HEK293T (cell line): ENCODE measurements at regions not wholly inside any gene's neighbourhood (a gene's known extent, or its start where the extent isn't known, plus 50 kb on each side); places are given as distances from the start of the nearest gene placed in this dataset.

ENCODE experiments used
- CTCF ChIA-PET: fragments of 350-600 bp; formaldehyde crosslinking; extraction: SDS; loops from one replicate; lab custom pipeline; 2021; ENCODE audit warnings: antibody characterized with exemption, inconsistent platforms; lab: Yijun Ruan, JAX
- POLR2A ChIA-PET: fragments of 350-600 bp; formaldehyde crosslinking; extraction: SDS; loops from one replicate; lab custom pipeline; 2020; ENCODE audit warnings: antibody characterized with exemption, inconsistent platforms; lab: Yijun Ruan, JAX
- DNase-seq: peaks from one replicate; pipeline ENCODE4 v3.0.0; 2012; ENCODE audit warnings: mixed read lengths; ENCODE audit errors: extremely low spot score
- ARNT ChIP-seq: fragments of 450-650 bp; IDR thresholded peaks from 2 replicates; pipeline ENCODE4 v1.6.1; 2017; ENCODE audit warnings: mild to moderate bottlenecking
- BHLHE40 ChIP-seq: fragments of 450-650 bp; IDR thresholded peaks from 2 replicates; pipeline ENCODE4 v1.6.1; 2016; ENCODE audit warnings: mild to moderate bottlenecking, moderate library complexity, borderline replicate concordance
- CTBP1 ChIP-seq: fragments of 450-650 bp; IDR thresholded peaks from 2 replicates; pipeline ENCODE4 v1.6.1; 2016; ENCODE audit warnings: borderline replicate concordance
- ELF4 ChIP-seq: fragments of 450-650 bp; IDR thresholded peaks from 2 replicates; pipeline ENCODE4 v1.6.1; 2017; ENCODE audit warnings: antibody characterized with exemption
- FOXA1 ChIP-seq: fragments of 450-650 bp; IDR thresholded peaks from 2 replicates; pipeline ENCODE4 v1.6.1; 2016; ENCODE audit warnings: mild to moderate bottlenecking
- FOXK2 ChIP-seq: fragments of 450-650 bp; IDR thresholded peaks from 2 replicates; pipeline ENCODE4 v1.6.1; 2016; ENCODE audit warnings: mild to moderate bottlenecking
- FOXM1 ChIP-seq: fragments of 450-650 bp; IDR thresholded peaks from 2 replicates; pipeline ENCODE4 v1.6.1; 2017; ENCODE audit warnings: mild to moderate bottlenecking, borderline replicate concordance
- HDGF ChIP-seq: fragments of 450-650 bp; IDR thresholded peaks from 2 replicates; pipeline ENCODE4 v1.6.1; 2017; ENCODE audit warnings: antibody characterized with exemption, borderline replicate concordance
- L3MBTL2 ChIP-seq: fragments of 450-650 bp; conservative IDR thresholded peaks from 2 replicates; pipeline ENCODE4 v1.6.1; 2016; ENCODE audit warnings: mild to moderate bottlenecking
- LEF1 ChIP-seq: fragments of 450-650 bp; IDR thresholded peaks from 2 replicates; pipeline ENCODE4 v1.6.1; 2017; ENCODE audit warnings: mild to moderate bottlenecking, borderline replicate concordance
- NFRKB ChIP-seq: fragments of 450-650 bp; IDR thresholded peaks from 2 replicates; pipeline ENCODE4 v1.6.1; 2016; ENCODE audit warnings: mild to moderate bottlenecking, moderate library complexity
- SP1 ChIP-seq: fragments of 450-650 bp; IDR thresholded peaks from 2 replicates; pipeline ENCODE4 v1.6.1; 2017
- SUZ12 ChIP-seq: fragments of 450-650 bp; IDR thresholded peaks from 2 replicates; pipeline ENCODE4 v1.6.1; 2016; ENCODE audit warnings: mild to moderate bottlenecking
- TARDBP ChIP-seq: fragments of 450-650 bp; IDR thresholded peaks from 2 replicates; pipeline ENCODE4 v1.6.1; 2016
- ZNF384 ChIP-seq: fragments of 450-650 bp; IDR thresholded peaks from 2 replicates; pipeline ENCODE4 v1.6.1; 2016
- TF ChIP-seq, protein P1 (sequence below): fragments of 450-650 bp; IDR thresholded peaks from 2 replicates; pipeline ENCODE4 v1.6.1; 2016

DNA sequence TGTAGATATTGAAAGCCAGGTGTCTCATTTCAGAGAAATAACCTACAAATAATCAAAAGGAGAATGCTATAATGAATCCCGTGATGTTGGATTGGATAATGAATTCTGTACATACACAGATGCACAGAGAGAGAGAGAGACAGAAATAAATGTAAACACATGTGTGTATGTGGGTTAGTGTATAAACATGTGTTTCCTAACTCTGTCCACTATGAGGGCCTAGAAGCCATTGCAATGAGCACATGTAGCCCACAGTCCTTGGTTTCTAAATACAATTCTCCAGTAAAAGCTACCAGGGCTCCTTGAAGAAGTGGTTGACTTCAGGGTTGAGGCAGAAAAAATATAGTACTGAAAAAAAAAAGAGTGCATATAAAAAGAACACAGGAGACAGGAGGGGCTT, 109.5 kb downstream of the INHBB start:
- no peak for DNase-seq
- CTCF ChIA-PET: no interaction called here
- POLR2A ChIA-PET: no interaction called here
- TF ChIP-seq SP1: no peak
- no peak for TF ChIP-seq BHLHE40
- no peak for TF ChIP-seq SUZ12
- no peak for TF ChIP-seq FOXM1
- TF ChIP-seq TARDBP: no peak
- no peak for TF ChIP-seq L3MBTL2
- TF ChIP-seq FOXA1: no peak
- TF ChIP-seq FOXK2: no peak
- no peak for TF ChIP-seq LEF1
- TF ChIP-seq HDGF: no peak
- TF ChIP-seq ZNF384: no peak
- no peak for TF ChIP-seq ELF4
- TF ChIP-seq ARNT: no peak

DNA sequence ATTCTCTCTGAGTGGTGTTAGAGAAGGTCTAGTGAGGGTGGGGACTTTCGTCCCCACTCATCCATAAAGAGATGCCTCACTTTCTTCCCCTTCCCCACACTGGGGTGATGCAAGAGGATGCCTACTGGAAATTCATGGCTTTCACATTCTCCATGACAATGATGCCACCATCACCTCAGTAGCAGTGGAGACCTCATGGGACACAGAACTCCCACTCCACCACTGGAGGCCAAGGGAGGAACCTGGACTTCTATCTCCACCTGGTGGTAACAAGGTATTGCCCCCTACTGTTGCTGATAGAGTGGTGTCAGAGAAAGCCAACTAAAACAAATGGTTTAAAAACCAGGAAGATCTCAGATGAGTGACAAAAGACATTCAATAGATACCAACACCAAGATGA, 110.9 kb downstream of the INHBB start:
- CTCF ChIA-PET: no interaction called here
- POLR2A ChIA-PET: no interaction called here
- no peak for DNase-seq
- TF ChIP-seq ZNF384 (no peak), FOXA1 (no peak), SUZ12 (no peak), BHLHE40 (no peak)

DNA sequence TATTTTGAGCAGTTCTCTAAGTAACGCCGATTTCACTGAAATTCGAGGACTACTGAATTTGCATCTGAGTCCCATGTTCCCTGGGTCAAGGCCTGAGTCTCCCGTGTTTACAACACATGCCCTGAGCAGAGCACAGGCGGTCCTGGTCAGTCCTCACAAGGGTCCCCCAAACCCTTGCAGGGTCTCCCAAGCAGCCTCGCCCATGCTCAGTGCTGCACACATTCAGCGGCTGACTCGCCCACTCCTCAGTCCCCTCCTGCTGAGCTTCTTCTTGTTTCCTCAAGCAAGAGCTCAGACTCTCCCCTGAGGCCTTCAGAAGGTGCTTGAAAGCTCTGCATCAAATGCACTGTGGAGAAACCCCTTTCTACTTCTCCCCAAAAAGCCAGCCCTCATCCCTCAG, 114.6 kb downstream of the INHBB start:
- POLR2A ChIA-PET: no interaction called here
- no peak for DNase-seq
- TF ChIP-seq HDGF (no peak), L3MBTL2 (no peak), ZNF384 (no peak), FOXA1 (no peak), BHLHE40 (no peak), LEF1 (no peak), SP1 (no peak), FOXK2 (no peak), FOXM1 (no peak), ARNT (no peak), SUZ12 (no peak), CTBP1 (no peak), NFRKB (no peak), TARDBP (no peak), ELF4 (no peak)
- TF ChIP-seq, protein P1, sequence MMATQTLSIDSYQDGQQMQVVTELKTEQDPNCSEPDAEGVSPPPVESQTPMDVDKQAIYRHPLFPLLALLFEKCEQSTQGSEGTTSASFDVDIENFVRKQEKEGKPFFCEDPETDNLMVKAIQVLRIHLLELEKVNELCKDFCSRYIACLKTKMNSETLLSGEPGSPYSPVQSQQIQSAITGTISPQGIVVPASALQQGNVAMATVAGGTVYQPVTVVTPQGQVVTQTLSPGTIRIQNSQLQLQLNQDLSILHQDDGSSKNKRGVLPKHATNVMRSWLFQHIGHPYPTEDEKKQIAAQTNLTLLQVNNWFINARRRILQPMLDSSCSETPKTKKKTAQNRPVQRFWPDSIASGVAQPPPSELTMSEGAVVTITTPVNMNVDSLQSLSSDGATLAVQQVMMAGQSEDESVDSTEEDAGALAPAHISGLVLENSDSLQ: no peak
- CTCF ChIA-PET: no interaction called here

DNA sequence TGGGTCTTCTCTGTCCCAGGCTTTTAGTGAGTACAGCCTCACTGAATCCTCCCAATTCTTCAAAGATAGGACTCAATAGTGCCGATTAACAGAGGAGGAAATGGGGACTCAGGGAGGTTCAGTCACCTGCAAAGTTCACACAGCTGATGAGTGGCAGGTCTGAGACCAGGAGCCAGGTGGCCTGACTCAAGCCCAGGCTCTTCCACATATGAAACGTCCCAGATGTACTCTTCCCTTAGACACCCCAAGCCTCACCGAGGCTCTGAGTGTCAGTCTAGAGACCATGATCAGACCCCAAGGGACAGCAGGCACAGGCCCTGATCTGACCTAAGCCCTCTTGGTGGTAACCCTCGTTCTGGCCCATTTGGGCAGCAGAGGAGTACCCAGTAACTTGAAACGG, 115.2 kb downstream of the INHBB start:
- CTCF ChIA-PET: no interaction called here
- POLR2A ChIA-PET: no interaction called here
- DNase-seq: no peak
- TF ChIP-seq, protein P1: no peak
- TF ChIP-seq SUZ12 (no peak), HDGF (no peak), FOXA1 (no peak), L3MBTL2 (no peak), TARDBP (no peak), ELF4 (no peak), LEF1 (no peak), FOXM1 (no peak), NFRKB (no peak), FOXK2 (no peak), ZNF384 (no peak), BHLHE40 (no peak), CTBP1 (no peak), SP1 (no peak), ARNT (no peak)

DNA sequence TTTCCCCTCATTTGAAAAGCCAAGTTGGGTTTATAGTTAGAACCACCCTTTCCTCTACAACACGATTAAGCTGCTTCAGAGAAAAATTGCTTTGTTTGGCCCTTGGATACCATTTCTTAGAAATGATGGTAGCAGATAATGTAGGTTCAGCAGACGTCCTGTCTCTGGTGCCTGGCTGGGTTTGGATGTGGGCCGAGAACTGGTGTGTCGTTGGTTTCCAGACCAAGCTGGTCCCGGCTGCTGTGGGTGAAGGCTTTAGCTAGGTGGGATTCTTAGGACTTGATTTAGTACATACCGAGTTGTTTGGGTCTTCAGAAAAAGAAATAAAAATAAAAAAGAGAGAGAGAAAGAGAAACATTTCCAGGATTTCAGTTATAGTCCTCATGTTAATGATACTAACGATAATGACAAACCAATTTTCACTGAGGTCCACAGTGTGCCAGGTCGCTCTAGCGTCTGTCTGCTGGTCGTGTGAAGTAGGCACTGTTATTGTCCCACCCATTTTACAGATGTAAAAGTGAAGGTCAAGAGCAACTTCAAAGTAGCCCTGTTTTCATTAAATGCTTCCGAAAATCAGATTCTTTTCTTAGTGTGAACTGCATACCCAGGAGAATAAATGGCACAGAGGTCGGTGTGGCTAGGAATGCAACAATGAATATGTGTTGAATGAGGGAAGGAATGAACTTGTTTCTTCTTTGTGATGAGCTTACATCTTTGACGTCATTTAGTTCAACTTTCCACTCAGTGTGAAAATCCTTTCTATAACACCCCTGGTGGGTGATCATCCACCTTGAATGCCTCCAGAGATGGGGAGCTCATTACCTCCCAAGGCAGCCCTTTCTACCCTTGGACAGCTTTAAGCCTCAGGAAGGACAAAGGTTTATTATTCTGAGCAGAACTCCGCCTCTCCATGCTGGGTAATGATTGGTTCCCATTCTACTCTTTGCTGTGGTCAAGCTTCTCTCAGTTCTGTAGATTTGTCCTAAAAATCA, 115.9 kb downstream of the INHBB start:
- no peak for TF ChIP-seq ZNF384
- TF ChIP-seq CTBP1: no peak
- TF ChIP-seq LEF1: no peak
- no peak for TF ChIP-seq L3MBTL2
- TF ChIP-seq FOXM1: no peak
- TF ChIP-seq, protein P1: no peak
- POLR2A ChIA-PET: no interaction called here

DNA sequence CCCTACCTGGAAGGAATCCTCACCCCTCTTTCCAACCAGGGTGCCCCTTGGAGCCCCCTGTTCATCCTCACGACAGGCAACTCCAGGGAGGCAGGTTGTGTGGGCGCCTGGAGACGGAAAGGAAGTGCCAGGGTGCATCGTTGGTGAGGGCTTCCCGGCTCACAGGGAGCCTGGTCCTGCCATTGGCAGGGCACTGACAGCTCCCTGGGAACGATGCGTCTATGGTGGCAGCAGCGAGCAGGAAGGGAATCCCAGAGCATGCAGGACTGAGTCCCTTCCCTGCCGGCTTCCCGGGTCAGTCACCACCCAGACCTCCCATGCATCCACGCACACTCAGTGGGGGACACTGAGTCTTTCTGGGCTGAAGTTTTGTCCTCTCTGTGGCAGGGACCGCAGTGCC, 117.6 kb downstream of the INHBB start:
- ChIA-PET CTCF (no interaction called here), POLR2A (no interaction called here)
- TF ChIP-seq ELF4 (no peak), FOXM1 (no peak), BHLHE40 (no peak), SP1 (no peak)
- no peak for DNase-seq

More for the DNA sequence above, 115.9 kb downstream of the INHBB start:
- DNase-seq: no peak
- CTCF ChIA-PET: no interaction called here
